ENCODE measurements at regions not wholly inside any gene's neighbourhood (a gene's known extent, or its start where the extent isn't known, plus 50 kb on each side); places are given as distances from the start of the nearest gene placed in this dataset.

- no peak for DNase-seq (ENCODE audit: low read depth in 2 of 2)
These were observed 400.9 kb downstream of the LRRC70 start for GRCh38 chr5:62979472-62979871.

GRCh38 chr5:62977661-62978060, 399.0 kb downstream of the LRRC70 start:
- no peak for DNase-seq (ENCODE audit: low read depth in 2 of 2)

- no peak for DNase-seq (ENCODE audit: low read depth in 2 of 2)
These were observed 396.0 kb downstream of the LRRC70 start for GRCh38 chr5:62974623-62975022.

- DNase-seq (ENCODE audit: low read depth in 2 of 2): no peak
These were observed 390.9 kb downstream of the LRRC70 start for GRCh38 chr5:62969409-62970120.

GRCh38 chr5:62964428-62964827, 385.8 kb downstream of the LRRC70 start:
- no peak for DNase-seq (ENCODE audit: low read depth in 2 of 2)

- no peak for DNase-seq (ENCODE audit: low read depth in 2 of 2)
These were observed 382.2 kb downstream of the LRRC70 start for GRCh38 chr5:62960781-62961180.

GRCh38 chr5:62956597-62956996, 378.0 kb downstream of the LRRC70 start:
- no peak for DNase-seq (ENCODE audit: low read depth in 2 of 2)

- DNase-seq (ENCODE audit: low read depth in 2 of 2): no peak
These were observed 376.0 kb downstream of the LRRC70 start for GRCh38 chr5:62954578-62954977.

- DNase-seq (ENCODE audit: low read depth in 2 of 2): no peak
These were observed 369.7 kb downstream of the LRRC70 start for GRCh38 chr5:62948301-62948700.

- DNase-seq (ENCODE audit: low read depth in 2 of 2): no peak
These were observed 363.8 kb downstream of the LRRC70 start for GRCh38 chr5:62942384-62942783.

GRCh38 chr5:62938927-62939326, 360.3 kb downstream of the LRRC70 start:
- no peak for DNase-seq (ENCODE audit: low read depth in 2 of 2)

- DNase-seq (ENCODE audit: low read depth in 2 of 2): no peak
These were observed 359.3 kb downstream of the LRRC70 start for GRCh38 chr5:62937661-62938558.

- DNase-seq (ENCODE audit: low read depth in 2 of 2): no peak
These were observed 357.0 kb downstream of the LRRC70 start for GRCh38 chr5:62935660-62936059.

GRCh38 chr5:62934319-62934718, 355.7 kb downstream of the LRRC70 start:
- no peak for DNase-seq (ENCODE audit: low read depth in 2 of 2)

GRCh38 chr5:62933261-62933660, 354.6 kb downstream of the LRRC70 start:
- DNase-seq (ENCODE audit: low read depth in 2 of 2): no peak

GRCh38 chr5:62931153-62931950, 352.7 kb downstream of the LRRC70 start:
- DNase-seq (ENCODE audit: low read depth in 2 of 2): no peak

- no peak for DNase-seq (ENCODE audit: low read depth in 2 of 2)
These were observed 343.6 kb downstream of the LRRC70 start for GRCh38 chr5:62922191-62922590.

- DNase-seq (ENCODE audit: low read depth in 2 of 2): no peak
These were observed 342.2 kb downstream of the LRRC70 start for GRCh38 chr5:62920856-62921255.

GRCh38 chr5:62909326-62909725, 330.7 kb downstream of the LRRC70 start:
- DNase-seq (ENCODE audit: low read depth in 2 of 2): no peak

GRCh38 chr5:62902126-62902525, 323.5 kb downstream of the LRRC70 start:
- no peak for DNase-seq (ENCODE audit: low read depth in 2 of 2)

- no peak for DNase-seq (ENCODE audit: low read depth in 2 of 2)
These were observed 322.4 kb downstream of the LRRC70 start for GRCh38 chr5:62900976-62901375.
